ENCODE measurements at regions not wholly inside any gene's neighbourhood (a gene's known extent, or its start where the extent isn't known, plus 50 kb on each side); places are given as distances from the start of the nearest gene placed in this dataset.
"Not testable (repeated sequence)": the region's sequence is repeated elsewhere in the genome, so short reads cannot be mapped to it uniquely, and the experiment has no call there.

DNA sequence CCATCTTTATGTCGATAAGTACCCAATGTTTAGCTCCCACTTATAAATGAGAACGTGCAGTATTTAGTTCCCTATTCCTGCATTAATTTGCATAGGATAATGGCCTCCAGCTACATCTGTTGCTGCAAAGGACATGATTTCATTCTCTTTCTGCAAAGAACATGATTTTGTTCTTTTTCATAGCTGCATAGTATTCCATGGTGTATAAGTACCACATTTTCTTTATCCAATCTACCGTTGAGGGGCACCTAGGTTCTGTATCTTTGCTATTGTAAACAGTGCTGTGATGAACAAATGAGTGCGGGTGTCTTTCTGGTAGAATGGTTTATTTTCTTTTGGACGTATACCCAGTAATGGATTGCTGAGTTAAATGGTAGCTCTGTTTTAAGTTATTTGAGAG, 63.0 kb downstream of the HLX start:
- H3K36me3 ChIP-seq (ENCODE audit: control insufficient read depth, insufficient read depth, low read length), result no peaks in the 10 kb centered on the region
- H3K4me1 ChIP-seq (ENCODE audit: control insufficient read depth, insufficient read depth, low read length), result no peaks in the 10 kb centered on the region
- 100% methylated on average over 2 of the region's 5 CpGs for WGBS (ENCODE audit: insufficient coverage, low lambda C conversion rate)
- H3K9me3 ChIP-seq (ENCODE audit: control insufficient read depth, low read depth, low read length), result no peaks in the 10 kb centered on the region
- no peak for DNase-seq
- no peak overlapping the region for H3K4me3 ChIP-seq (ENCODE audit: low read length)
- no peak overlapping the region for H3K27ac ChIP-seq (ENCODE audit: low read length)
- no peaks in the 10 kb centered on the region for H3K27me3 ChIP-seq (ENCODE audit: control insufficient read depth, insufficient read depth, low read length)

- H3K27me3 ChIP-seq (ENCODE audit: control insufficient read depth, insufficient read depth, low read length); H3K4me1 ChIP-seq (ENCODE audit: control insufficient read depth, insufficient read depth, low read length); H3K4me3 ChIP-seq (ENCODE audit: low read length); H3K36me3 ChIP-seq (ENCODE audit: control insufficient read depth, insufficient read depth, low read length); H3K9me3 ChIP-seq (ENCODE audit: control insufficient read depth, low read depth, low read length); H3K27ac ChIP-seq (ENCODE audit: low read length); DNase-seq: not testable (repeated sequence)
- no CpG with 5 or more reads among the region's 2 CpGs for WGBS (ENCODE audit: insufficient coverage, low lambda C conversion rate)
These were observed 63.7 kb downstream of the HLX start for GRCh38 chr1:220942914-220943313.

GRCh38 chr1:220943319-220943996, 64.2 kb downstream of the HLX start:
- Histone ChIP-seq H3K4me1 (ENCODE audit: control insufficient read depth, insufficient read depth, low read length) (no peaks in the 10 kb centered on the region), H3K27ac (ENCODE audit: low read length) (no peak overlapping the region), H3K9me3 (ENCODE audit: control insufficient read depth, low read depth, low read length) (no peaks in the 10 kb centered on the region), H3K36me3 (ENCODE audit: control insufficient read depth, insufficient read depth, low read length) (no peaks in the 10 kb centered on the region), H3K4me3 (ENCODE audit: low read length) (no peak overlapping the region), H3K27me3 (ENCODE audit: control insufficient read depth, insufficient read depth, low read length) (no peaks in the 10 kb centered on the region)
- DNase-seq, result peak in 1 of 2 donors; percentile 12
- WGBS (ENCODE audit: insufficient coverage, low lambda C conversion rate), result no CpG with 5 or more reads among the region's 2 CpGs

DNA sequence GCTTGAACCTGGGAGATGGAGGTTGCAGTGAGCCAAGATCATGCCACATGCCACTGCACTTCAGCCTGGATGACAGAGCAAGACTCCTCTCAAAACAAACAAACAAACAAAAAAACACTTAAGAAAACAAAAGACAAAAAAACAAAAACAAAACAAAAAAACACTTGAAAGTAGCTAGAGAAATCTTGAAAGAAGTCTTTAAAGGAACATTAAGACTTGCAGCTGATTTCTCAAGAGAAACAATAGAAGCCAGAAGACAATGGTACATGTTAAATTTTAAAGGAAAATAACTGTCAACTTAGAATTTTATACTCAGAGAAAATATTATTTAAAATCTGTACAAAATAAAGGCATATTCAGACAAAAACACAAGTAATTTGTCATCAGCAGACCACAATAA, 71.3 kb downstream of the HLX start:
- DNase-seq, result no peak
- no peak overlapping the region for H3K27ac ChIP-seq (ENCODE audit: low read length)
- no peaks in the 10 kb centered on the region for H3K27me3 ChIP-seq (ENCODE audit: control insufficient read depth, insufficient read depth, low read length)
- no peaks in the 10 kb centered on the region for H3K4me1 ChIP-seq (ENCODE audit: control insufficient read depth, insufficient read depth, low read length)
- peaks cover 6% of the 10 kb centered on the region for H3K9me3 ChIP-seq (ENCODE audit: control insufficient read depth, low read depth, low read length)
- H3K36me3 ChIP-seq (ENCODE audit: control insufficient read depth, insufficient read depth, low read length), result no peaks in the 10 kb centered on the region
- H3K4me3 ChIP-seq (ENCODE audit: low read length), result no peak overlapping the region

GRCh38 chr1:220952961-220953643, 73.9 kb downstream of the HLX start:
- H3K4me1 ChIP-seq (ENCODE audit: control insufficient read depth, insufficient read depth, low read length), result no peaks in the 10 kb centered on the region
- DNase-seq, result no peak
- 60% methylated on average over 1 of the region's 3 CpGs for WGBS (ENCODE audit: insufficient coverage, low lambda C conversion rate)

GRCh38 chr1:220954321-220955075, 75.3 kb downstream of the HLX start:
- DNase-seq, result no peak
- no peaks in the 10 kb centered on the region for H3K27me3 ChIP-seq (ENCODE audit: control insufficient read depth, insufficient read depth, low read length)
- H3K4me1 ChIP-seq (ENCODE audit: control insufficient read depth, insufficient read depth, low read length), result no peaks in the 10 kb centered on the region
- 100% methylated on average over 1 of the region's 5 CpGs for WGBS (ENCODE audit: insufficient coverage, low lambda C conversion rate)
- H3K9me3 ChIP-seq (ENCODE audit: control insufficient read depth, low read depth, low read length), result peaks cover 6% of the 10 kb centered on the region
- no peaks in the 10 kb centered on the region for H3K36me3 ChIP-seq (ENCODE audit: control insufficient read depth, insufficient read depth, low read length)
- no peak overlapping the region for H3K27ac ChIP-seq (ENCODE audit: low read length)
- H3K4me3 ChIP-seq (ENCODE audit: low read length), result no peak overlapping the region

More at GRCh38 chr1:220952961-220953643, 73.9 kb downstream of the HLX start:
- Histone ChIP-seq H3K27me3 (ENCODE audit: control insufficient read depth, insufficient read depth, low read length) (no peaks in the 10 kb centered on the region), H3K27ac (ENCODE audit: low read length) (no peak overlapping the region), H3K4me3 (ENCODE audit: low read length) (no peak overlapping the region), H3K9me3 (ENCODE audit: control insufficient read depth, low read depth, low read length) (peaks cover 6% of the 10 kb centered on the region), H3K36me3 (ENCODE audit: control insufficient read depth, insufficient read depth, low read length) (no peaks in the 10 kb centered on the region)

DNA sequence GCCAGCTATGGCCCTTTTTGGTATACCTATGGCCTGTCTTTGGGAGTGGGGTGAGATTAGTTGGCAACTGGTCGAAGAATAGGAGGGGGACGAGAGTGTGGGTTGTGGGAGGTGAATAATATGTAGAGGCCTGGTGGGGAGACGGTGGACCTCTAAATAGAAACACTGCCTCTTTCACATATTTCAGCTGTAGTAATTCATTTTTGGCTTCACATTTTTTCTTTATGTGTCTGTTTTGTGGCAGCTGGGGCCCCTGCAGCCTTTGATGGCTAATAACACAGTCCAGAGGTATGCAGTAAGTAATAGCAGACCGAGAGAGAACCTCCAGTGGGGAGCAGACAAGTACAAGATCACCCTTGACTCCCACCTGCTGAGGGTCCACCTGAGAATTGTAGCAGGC, 75.9 kb downstream of the HLX start:
- Histone ChIP-seq H3K27me3 (ENCODE audit: control insufficient read depth, insufficient read depth, low read length) (no peaks in the 10 kb centered on the region), H3K27ac (ENCODE audit: low read length) (no peak overlapping the region), H3K4me1 (ENCODE audit: control insufficient read depth, insufficient read depth, low read length) (no peaks in the 10 kb centered on the region), H3K4me3 (ENCODE audit: low read length) (no peak overlapping the region), H3K9me3 (ENCODE audit: control insufficient read depth, low read depth, low read length) (peaks cover 6% of the 10 kb centered on the region), H3K36me3 (ENCODE audit: control insufficient read depth, insufficient read depth, low read length) (no peaks in the 10 kb centered on the region)
- no peak for DNase-seq
- no CpG with 5 or more reads among the region's 4 CpGs for WGBS (ENCODE audit: insufficient coverage, low lambda C conversion rate)

DNA sequence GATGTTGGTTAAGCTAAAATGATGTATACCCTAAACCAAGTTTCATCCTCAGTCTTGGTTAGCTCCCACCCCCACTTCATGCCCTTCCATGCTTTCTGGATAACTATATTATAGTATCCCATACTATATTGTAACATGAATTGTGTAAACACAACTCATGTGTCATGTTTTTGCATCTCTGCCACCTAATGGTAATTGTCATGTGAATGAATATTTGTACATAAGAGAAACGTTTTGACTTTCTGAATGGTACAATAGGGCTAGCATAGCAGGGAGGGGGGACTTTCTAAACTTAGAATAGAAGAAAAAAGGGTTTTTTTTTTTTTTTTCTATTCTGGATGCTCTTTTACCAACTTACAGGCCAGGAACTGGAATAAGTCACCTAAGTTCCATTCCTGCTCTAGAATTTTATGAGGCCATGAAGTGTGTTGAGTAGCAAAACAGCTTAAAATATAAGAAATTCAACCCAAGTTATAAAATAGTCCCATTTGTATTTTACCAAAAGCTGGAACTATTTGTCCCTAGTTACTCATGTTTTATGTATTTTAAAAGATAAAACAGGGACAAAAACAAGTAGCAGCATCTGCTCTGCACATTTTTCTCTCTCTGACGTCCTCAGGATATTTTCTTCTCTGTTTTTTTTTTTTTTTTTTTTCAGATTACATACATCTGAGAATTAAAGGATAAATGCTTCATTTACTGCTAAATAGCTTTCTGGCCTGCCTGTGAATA, 77.4 kb downstream of the HLX start:
- no peaks in the 10 kb centered on the region for H3K9me3 ChIP-seq (ENCODE audit: control insufficient read depth, low read depth, low read length)
- no peak overlapping the region for H3K27ac ChIP-seq (ENCODE audit: low read length)
- H3K4me1 ChIP-seq (ENCODE audit: control insufficient read depth, insufficient read depth, low read length), result no peaks in the 10 kb centered on the region
- H3K4me3 ChIP-seq (ENCODE audit: low read length), result no peak overlapping the region
- DNase-seq, result no peak
- no peaks in the 10 kb centered on the region for H3K27me3 ChIP-seq (ENCODE audit: control insufficient read depth, insufficient read depth, low read length)
- H3K36me3 ChIP-seq (ENCODE audit: control insufficient read depth, insufficient read depth, low read length), result no peaks in the 10 kb centered on the region
- 78% methylated on average over 1 of the region's 2 CpGs for WGBS (ENCODE audit: insufficient coverage, low lambda C conversion rate)

DNA sequence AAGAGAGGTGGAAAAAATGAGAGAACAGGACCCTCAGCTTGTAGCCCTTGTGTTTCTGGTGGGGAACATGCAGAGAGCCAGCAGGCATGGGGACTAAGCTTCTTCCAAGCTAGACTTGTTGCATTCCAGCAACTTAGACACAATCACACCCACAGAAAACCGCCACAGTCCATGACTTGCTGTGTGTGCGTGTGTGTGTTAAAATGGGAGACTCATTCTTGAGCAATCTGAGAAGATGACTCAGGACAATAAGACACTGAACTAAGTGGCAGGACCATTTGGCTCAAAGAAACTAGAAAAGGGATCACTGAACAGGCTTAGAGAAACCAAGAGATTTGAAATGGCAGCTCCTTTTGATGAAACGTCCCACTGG, 78.0 kb downstream of the HLX start:
- no peak overlapping the region for H3K4me3 ChIP-seq (ENCODE audit: low read length)
- H3K27ac ChIP-seq (ENCODE audit: low read length), result no peak overlapping the region
- no peaks in the 10 kb centered on the region for H3K9me3 ChIP-seq (ENCODE audit: control insufficient read depth, low read depth, low read length)
- no peak for DNase-seq
- no peaks in the 10 kb centered on the region for H3K4me1 ChIP-seq (ENCODE audit: control insufficient read depth, insufficient read depth, low read length)
- no CpG with 5 or more reads among the region's 3 CpGs for WGBS (ENCODE audit: insufficient coverage, low lambda C conversion rate)
- H3K36me3 ChIP-seq (ENCODE audit: control insufficient read depth, insufficient read depth, low read length), result no peaks in the 10 kb centered on the region
- H3K27me3 ChIP-seq (ENCODE audit: control insufficient read depth, insufficient read depth, low read length), result no peaks in the 10 kb centered on the region

DNA sequence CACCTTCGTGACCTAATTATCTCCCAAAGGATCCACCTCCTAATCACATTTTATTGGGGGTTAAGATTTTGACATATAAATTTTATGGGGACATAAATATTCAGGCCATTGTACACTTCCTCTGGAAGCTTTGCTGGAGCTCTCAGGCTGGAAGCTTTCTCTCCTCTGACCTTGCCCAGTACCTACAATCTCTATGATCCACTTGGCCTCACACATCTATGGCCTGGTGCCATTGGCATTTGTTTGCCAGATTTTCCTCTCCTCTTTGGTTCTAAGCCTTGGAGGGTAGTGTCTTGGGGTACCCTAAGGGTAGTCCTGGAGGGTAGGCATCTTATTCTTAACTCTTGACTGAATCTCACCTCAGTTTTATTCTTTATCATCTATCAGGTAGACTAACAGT, 79.0 kb downstream of the HLX start:
- Histone ChIP-seq H3K4me3 (ENCODE audit: low read length) (no peak overlapping the region), H3K36me3 (ENCODE audit: control insufficient read depth, insufficient read depth, low read length) (no peaks in the 10 kb centered on the region), H3K27ac (ENCODE audit: low read length) (no peak overlapping the region), H3K27me3 (ENCODE audit: control insufficient read depth, insufficient read depth, low read length) (no peaks in the 10 kb centered on the region), H3K9me3 (ENCODE audit: control insufficient read depth, low read depth, low read length) (no peaks in the 10 kb centered on the region), H3K4me1 (ENCODE audit: control insufficient read depth, insufficient read depth, low read length) (no peaks in the 10 kb centered on the region)
- DNase-seq, result no peak
- no CpG with 5 or more reads among the region's 1 CpG for WGBS (ENCODE audit: insufficient coverage, low lambda C conversion rate)

Data from large intestine (tissue), 3 donors.